Activated T-cell treated with anti-CD3 and anti-CD28 coated beads for 48 hours (primary cell): ENCODE measurements at regions not wholly inside any gene's neighbourhood (a gene's known extent, or its start where the extent isn't known, plus 50 kb on each side); places are given as distances from the start of the nearest gene placed in this dataset.

ENCODE experiments used
- DNase-seq: peaks from one replicate; pipeline ENCODE4 v3.0.0-alpha.2; 2020; ENCODE audit warnings: low read depth

DNA sequence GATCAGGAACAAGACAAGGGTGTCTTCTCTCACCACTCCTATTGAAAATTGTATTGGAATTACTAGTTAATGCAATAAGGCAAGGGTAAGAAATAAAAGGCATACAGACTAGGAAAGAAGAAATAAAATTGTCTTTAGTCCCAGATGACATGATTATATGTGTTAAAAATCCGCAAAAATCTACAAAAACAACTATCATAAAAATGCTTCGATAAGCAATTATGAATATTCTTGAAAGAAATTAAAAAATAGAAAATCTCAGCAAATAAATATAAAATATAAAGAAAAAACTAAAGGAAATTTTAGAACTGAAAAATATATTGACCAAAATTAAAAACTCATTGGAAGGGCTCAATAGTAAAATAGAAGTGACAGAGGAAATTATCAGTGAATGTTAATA is 243.3 kb downstream of the ZNF674 start:
- no peak for DNase-seq

- DNase-seq, result no peak
These were observed 246.4 kb downstream of the ZNF674 start for GRCh38 chrX:46298821-46299220.

- DNase-seq, result no peak
These were observed 249.3 kb downstream of the ZNF674 start for GRCh38 chrX:46295963-46296362.

DNA sequence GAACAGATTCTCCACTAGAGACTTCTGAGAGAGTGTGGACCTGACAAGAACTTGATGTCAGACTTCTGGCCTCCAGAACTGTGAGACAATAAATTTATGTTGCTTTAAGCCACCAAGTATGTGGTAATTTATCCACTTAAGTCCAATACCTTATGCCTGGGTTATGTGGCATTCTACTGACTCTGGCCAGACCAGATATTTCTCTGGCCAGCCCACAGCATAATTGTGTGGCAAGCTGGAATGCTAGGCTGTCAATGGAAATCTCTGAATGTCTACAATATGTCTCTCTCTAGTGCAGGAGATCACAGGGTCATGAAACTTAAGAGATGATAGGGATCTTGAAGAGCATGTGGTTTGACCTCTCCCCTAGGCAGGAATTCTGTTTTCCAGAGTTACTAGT is 251.0 kb downstream of the ZNF674 start:
- DNase-seq, result no peak

DNA sequence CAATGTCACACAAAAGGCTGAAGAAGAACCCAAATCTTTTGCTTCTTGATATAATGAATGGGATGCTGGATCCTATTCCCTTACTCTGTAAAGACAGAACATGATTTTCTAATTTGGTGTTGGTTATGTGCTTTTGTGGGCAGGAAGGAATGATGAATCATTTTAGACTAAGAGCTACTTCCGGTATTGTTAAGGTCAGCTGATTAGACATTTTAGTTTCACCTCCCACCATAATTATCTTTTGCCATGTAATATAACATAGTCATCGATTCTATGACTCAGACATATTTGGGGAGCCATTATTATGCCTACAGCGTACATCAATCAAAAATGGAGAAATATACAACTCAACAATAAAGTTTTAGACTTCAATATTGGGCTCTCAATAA is 265.3 kb downstream of the ZNF674 start:
- no peak for DNase-seq

GRCh38 chrX:46279214-46279924 is 265.9 kb downstream of the ZNF674 start:
- no peak for DNase-seq

DNA sequence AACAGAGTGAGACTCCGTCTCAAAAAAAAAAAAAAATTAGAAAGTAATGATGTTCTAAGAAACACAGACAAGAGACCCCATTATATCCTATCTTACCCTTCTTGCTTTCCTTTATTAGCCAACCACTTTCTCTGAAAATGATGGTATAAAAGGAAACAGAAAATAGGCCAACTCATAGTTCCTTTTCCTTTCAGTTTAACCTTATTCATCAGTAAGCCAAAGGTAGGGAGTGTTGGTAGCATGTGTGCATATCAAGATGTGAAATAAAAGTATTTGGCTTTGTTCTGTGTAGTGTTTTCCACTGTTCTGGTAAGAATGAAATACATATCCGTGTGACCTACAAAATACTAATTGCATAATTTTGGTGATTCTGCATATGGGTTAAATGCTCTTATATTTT is 266.6 kb downstream of the ZNF674 start:
- no peak for DNase-seq

DNA sequence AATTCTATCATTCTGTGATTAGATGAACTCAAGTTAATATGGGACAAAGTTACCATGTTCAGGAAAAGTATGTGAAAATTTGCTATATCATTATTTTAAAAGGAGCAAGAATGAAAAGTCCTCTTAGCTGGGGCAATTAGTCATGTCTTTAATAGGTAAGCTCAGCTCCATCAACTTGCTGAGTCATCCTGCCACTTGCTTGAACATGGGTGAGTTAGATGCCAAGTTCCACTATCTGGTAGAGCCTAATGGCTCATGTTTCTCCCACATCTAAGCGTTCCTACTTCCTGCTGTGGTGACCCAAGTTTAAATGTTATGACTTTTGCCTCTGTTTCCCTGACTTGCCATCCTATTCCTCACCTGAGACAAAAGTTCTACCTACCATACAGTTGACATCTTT is 276.8 kb downstream of the ZNF674 start:
- DNase-seq, result no peak

DNA sequence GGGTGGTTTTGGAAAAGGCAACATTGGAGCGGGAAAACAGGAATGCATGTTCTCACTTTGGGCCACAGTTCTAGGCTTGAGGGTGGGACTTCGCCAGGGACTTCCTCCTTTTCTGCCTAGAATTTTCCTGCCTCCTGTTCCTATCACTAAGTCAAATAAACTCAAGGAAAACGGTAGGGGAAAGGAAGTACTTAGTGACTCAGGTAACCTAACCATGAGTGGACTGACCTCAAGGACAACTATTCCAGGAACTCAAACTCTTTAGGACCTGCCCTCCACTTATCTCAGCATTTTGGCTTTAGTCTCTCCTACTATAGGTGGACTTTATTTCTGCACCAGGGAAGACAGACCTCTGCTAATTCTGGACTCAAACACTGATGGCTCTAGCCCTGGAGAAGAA is 281.7 kb downstream of the ZNF674 start:
- no peak for DNase-seq

DNA sequence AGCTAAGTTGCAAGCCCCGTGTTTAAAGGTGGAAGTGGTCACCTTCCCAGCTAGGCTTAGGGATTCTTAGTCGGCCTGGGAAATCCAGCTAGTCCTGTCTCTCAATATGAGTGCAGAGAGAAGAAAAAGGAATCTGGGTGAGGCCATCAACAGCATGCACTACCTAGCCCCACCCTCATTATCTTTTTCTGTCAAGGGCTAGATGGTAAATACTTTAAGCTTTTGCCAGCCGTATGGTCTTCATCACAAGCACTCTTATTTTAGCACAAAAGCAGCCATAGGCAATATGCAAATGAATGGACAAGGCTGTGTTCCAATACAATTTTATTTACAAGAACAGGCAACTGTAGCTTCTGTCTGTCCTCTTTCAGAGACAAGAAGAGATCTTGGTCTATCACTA is 282.9 kb downstream of the ZNF674 start:
- DNase-seq, result no peak

GRCh38 chrX:46260499-46260898 is 284.7 kb downstream of the ZNF674 start:
- no peak for DNase-seq

DNA sequence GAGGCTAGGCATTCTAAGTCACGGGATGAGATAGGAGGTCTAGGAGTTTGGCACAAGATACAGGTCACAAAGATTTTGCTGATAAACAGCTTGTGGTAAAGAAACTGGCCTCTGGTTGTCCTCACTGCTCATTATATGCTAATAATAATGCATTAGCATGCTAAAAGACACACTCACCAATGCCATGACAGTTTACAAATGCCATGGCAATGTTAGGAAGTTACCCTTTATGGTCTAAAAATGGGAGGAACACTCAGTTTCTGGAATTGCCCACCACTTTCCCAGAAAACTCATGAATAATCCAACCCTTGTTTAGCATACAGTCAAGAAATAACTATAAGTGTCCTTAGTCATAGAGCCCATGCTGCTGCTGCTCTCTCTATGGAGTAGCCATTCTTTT is 286.9 kb downstream of the ZNF674 start:
- DNase-seq, result no peak

DNA sequence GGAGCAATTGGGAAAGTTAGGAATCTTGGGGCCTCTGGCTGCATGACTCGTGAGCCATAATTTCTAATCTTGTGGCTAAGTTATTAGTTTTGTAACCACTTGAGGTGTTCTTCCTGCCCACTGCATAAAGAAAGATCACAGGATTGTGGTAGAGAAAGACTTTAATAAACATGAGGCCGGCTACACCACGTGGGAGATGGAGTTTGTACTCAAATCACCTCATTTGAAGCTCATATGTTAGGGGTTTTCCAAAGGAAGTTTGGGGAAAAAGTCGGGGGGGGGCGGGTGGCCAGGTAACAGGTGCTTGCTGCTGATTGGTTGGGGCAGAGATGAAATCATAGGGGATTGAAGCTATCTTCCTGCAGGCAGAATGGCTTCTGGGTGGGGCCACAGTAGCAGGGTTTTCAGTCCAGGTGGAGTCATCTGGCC is 287.8 kb downstream of the ZNF674 start:
- DNase-seq, result no peak

- DNase-seq, result no peak
These were observed 288.3 kb downstream of the ZNF674 start for GRCh38 chrX:46256875-46257274.

GRCh38 chrX:46255046-46255445 is 290.2 kb downstream of the ZNF674 start:
- no peak for DNase-seq

- no peak for DNase-seq
These were observed 290.6 kb downstream of the ZNF674 start for GRCh38 chrX:46254641-46255040.

GRCh38 chrX:46251755-46252154 is 293.5 kb downstream of the ZNF674 start:
- DNase-seq, result no peak

GRCh38 chrX:46250151-46250550 is 295.1 kb downstream of the ZNF674 start:
- DNase-seq, result no peak

DNA sequence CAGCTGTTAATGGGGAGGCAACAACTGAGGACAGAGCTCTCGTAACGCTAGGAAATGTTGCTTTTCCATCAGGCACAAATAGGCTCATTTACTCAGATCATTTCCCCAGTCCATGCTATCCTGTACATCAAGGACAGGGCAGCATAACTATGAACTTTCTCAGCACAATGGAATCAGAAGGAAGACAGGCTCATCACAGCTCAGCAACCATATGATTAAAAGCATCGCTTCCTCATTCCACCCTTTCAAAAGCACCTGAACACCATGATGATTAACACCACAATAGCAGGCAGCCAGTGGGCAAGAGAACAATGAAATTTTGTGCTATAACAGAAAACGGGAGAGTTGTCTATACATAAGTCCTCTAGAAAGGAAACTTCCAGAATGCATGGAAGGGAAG is 297.8 kb downstream of the ZNF674 start:
- DNase-seq, result no peak

- no peak for DNase-seq
These were observed 300.8 kb downstream of the ZNF674 start for GRCh38 chrX:46244451-46244850.

GRCh38 chrX:46236411-46236810 is 308.8 kb downstream of the ZNF674 start:
- DNase-seq, result no peak

- DNase-seq, result no peak
These were observed 309.4 kb downstream of the ZNF674 start for GRCh38 chrX:46235778-46236177.

GRCh38 chrX:46234775-46235174 is 310.4 kb downstream of the ZNF674 start:
- no peak for DNase-seq

GRCh38 chrX:46228389-46228788 is 316.8 kb downstream of the ZNF674 start:
- DNase-seq, result no peak

DNA sequence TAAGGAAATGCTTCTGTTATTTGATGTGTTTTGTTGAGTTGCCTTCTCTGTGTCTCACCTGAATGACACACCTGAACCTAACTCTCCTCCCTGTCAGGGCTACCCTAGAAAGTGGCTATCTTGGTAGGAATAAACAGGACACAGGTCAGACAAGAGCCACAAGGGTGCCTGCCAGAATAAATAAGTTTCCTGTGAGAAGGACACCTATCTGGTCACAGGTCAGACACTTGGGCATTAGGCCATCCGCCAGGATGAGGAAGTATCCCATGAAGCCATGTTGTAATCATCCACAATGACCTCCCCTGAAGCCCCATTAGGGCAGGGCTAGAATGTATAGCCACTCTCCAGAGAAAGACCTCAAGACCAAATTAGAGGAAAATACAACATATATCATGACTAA is 318.8 kb downstream of the ZNF674 start:
- DNase-seq, result no peak
